ENCODE measurements at regions not wholly inside any gene's neighbourhood (a gene's known extent, or its start where the extent isn't known, plus 50 kb on each side); places are given as distances from the start of the nearest gene placed in this dataset.

DNA sequence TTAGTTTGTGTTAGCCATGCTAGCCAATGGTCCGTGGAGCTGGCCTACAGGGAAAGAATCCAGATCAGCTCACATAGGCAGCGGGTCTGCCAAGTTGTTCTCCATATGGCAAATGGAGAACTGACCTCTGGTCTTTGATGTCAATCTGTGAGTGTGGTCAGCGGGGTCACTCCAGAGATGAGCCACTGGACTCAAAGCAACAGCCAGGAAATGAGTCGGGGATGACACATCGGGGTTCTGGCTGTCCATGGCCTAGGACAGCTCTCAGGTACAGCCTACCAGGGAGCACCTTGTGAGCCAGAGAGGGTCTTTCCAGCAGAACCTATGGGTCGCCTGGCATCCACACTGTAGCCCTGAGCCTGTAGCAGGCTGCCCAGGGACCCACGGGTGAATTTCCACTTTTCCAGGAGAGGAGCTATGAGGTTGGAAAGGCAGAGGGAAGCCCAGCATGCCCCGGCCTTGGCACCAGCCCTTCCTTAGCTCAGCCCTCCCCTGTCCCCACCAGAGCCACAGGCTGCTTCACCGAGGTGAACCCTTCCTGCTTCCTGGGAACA, 203.0 kb upstream of the TNRC6C start:
- ChIA-PET POLR2A (no interaction called here), CTCF (no interaction called here)
- peaks cover 4% of the 10 kb centered on the region for H3K9me3 ChIP-seq (ENCODE audit: control insufficient read depth, insufficient read depth, low read length)
- DNase-seq (ENCODE audit: low read depth, low spot score) = no peak
- TF ChIP-seq, protein P1, sequence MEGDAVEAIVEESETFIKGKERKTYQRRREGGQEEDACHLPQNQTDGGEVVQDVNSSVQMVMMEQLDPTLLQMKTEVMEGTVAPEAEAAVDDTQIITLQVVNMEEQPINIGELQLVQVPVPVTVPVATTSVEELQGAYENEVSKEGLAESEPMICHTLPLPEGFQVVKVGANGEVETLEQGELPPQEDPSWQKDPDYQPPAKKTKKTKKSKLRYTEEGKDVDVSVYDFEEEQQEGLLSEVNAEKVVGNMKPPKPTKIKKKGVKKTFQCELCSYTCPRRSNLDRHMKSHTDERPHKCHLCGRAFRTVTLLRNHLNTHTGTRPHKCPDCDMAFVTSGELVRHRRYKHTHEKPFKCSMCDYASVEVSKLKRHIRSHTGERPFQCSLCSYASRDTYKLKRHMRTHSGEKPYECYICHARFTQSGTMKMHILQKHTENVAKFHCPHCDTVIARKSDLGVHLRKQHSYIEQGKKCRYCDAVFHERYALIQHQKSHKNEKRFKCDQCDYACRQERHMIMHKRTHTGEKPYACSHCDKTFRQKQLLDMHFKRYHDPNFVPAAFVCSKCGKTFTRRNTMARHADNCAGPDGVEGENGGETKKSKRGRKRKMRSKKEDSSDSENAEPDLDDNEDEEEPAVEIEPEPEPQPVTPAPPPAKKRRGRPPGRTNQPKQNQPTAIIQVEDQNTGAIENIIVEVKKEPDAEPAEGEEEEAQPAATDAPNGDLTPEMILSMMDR (IDR thresholded peaks at IDR 0.05; ENCODE audit: low read depth, low read length) = no peak
- peaks cover 7% of the 10 kb centered on the region for H3K27me3 ChIP-seq (ENCODE audit: control insufficient read depth, insufficient read depth, low read length)
- no peak overlapping the region for H3K4me3 ChIP-seq (ENCODE audit: low read depth, low read length)
- no peak overlapping the region for H3K27ac ChIP-seq (ENCODE audit: low read depth, low read length)

DNA sequence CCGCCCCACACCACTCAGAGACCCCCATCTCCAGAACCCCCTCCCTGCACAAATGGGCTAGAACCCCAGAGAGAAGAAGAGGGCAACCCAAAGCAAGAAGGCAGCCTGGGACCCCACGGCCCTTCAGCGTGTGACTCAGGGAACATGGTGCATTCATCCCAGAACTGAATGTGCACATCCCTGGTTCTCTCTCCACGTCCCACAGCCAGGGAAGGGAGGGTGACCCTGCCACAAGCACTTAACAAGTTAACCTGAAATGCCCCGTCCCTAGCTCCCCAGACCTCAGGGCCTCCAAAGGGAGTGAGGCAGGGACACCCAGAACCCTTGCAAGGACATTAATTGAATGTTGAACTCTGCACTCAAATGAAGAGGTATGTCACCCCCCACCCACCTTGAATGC, 202.5 kb upstream of the TNRC6C start:
- Histone ChIP-seq H3K9me3 (ENCODE audit: control insufficient read depth, insufficient read depth, low read length) (peaks cover 7% of the 10 kb centered on the region), H3K4me3 (ENCODE audit: low read depth, low read length) (no peak overlapping the region), H3K27ac (ENCODE audit: low read depth, low read length) (no peak overlapping the region), H3K27me3 (ENCODE audit: control insufficient read depth, insufficient read depth, low read length) (peaks cover 7% of the 10 kb centered on the region)
- ChIA-PET CTCF (no interaction called here), POLR2A (no interaction called here)
- no peak for DNase-seq (ENCODE audit: low read depth, low spot score)
- TF ChIP-seq, protein P1 (IDR thresholded peaks at IDR 0.05; ENCODE audit: low read depth, low read length) = no peak

DNA sequence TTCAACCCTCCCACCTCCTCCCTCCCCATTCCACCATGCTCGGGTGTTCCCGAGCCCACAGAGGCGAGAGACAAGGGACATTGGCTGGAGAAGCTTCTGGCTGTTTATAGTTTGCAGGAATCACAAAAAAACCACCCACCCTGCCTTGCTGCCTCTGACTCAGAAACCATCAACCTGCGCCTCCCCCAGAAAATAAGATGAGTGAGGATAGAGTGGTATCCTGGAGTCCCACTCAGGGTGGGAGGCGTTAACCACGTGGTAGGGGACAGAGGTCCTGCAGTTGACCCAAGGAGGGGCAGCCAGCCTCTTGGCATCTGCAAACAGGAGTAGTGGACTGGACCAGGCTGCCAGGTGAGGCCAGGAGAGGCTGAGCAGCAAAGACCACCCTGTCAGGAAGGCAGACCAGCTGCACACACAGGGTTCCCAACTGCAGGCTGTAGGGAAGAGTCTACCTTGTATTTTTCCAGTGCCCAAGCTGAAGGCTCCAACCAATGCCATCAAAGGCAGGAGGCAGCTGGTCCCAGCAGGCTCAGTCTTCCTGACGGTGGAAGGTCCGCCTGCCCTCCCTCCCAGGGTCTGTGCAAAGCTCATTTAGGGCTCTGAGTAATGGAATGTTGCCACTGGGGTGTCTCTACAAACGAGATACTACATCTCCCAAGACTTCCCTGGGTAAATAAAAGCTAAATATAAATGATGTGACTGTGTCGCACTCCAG, 201.5 kb upstream of the TNRC6C start:
- Histone ChIP-seq H3K4me3 (ENCODE audit: low read depth, low read length) (no peak overlapping the region), H3K9me3 (ENCODE audit: control insufficient read depth, insufficient read depth, low read length) (peaks cover 7% of the 10 kb centered on the region), H3K27ac (ENCODE audit: low read depth, low read length) (no peak overlapping the region), H3K27me3 (ENCODE audit: control insufficient read depth, insufficient read depth, low read length) (peaks cover 7% of the 10 kb centered on the region)
- CTCF ChIA-PET = no interaction called here
- TF ChIP-seq, protein P1 (IDR thresholded peaks at IDR 0.05; ENCODE audit: low read depth, low read length) = no peak
- DNase-seq (ENCODE audit: low read depth, low spot score) = no peak
- POLR2A ChIA-PET = no interaction called here

GRCh38 chr17:77757561-77757898, 201.0 kb upstream of the TNRC6C start:
- POLR2A ChIA-PET = no interaction called here
- Histone ChIP-seq H3K27me3 (ENCODE audit: control insufficient read depth, insufficient read depth, low read length) (peaks cover 7% of the 10 kb centered on the region), H3K4me3 (ENCODE audit: low read depth, low read length) (no peak overlapping the region), H3K27ac (ENCODE audit: low read depth, low read length) (no peak overlapping the region), H3K9me3 (ENCODE audit: control insufficient read depth, insufficient read depth, low read length) (peaks cover 7% of the 10 kb centered on the region)
- no peak for DNase-seq (ENCODE audit: low read depth, low spot score)
- CTCF ChIA-PET = no interaction called here
- TF ChIP-seq, protein P1 (IDR thresholded peaks at IDR 0.05; ENCODE audit: low read depth, low read length) = no peak

DNA sequence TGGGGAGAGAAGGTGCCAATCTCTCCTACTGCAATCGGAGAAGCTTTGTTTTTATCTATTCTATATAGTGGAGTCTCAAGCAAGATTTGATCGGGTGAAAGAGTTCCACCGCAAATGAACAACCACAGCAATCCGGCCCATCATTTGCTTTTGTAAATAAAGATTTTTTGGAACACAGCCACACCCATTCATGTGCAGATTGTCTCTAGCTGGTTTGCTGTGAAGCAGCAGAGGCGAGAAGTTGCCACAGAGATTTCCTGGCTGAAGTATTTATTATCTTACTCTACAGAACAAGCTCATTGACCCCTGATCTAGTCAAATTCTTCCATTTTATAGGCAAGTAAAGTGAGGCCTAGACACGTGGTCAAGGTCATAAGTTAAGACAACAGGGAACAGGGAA, 195.5 kb upstream of the TNRC6C start:
- no peak overlapping the region for H3K4me3 ChIP-seq (ENCODE audit: low read depth, low read length)
- TF ChIP-seq, protein P1 (IDR thresholded peaks at IDR 0.05; ENCODE audit: low read depth, low read length) = no peak
- H3K9me3 ChIP-seq (ENCODE audit: control insufficient read depth, insufficient read depth, low read length) = peaks cover 3% of the 10 kb centered on the region; the same call in 1 of the 2 replicates
- ChIA-PET CTCF (no interaction called here), POLR2A (no interaction called here)
- H3K27ac ChIP-seq (ENCODE audit: low read depth, low read length) = no peak overlapping the region
- no peak for DNase-seq (ENCODE audit: low read depth, low spot score)
- H3K27me3 ChIP-seq (ENCODE audit: control insufficient read depth, insufficient read depth, low read length) = peaks cover 7% of the 10 kb centered on the region
